ENCODE measurements at regions not wholly inside any gene's neighbourhood (a gene's known extent, or its start where the extent isn't known, plus 50 kb on each side); places are given as distances from the start of the nearest gene placed in this dataset.
"Not testable (repeated sequence)": the region's sequence is repeated elsewhere in the genome, so short reads cannot be mapped to it uniquely, and the experiment has no call there.

DNA sequence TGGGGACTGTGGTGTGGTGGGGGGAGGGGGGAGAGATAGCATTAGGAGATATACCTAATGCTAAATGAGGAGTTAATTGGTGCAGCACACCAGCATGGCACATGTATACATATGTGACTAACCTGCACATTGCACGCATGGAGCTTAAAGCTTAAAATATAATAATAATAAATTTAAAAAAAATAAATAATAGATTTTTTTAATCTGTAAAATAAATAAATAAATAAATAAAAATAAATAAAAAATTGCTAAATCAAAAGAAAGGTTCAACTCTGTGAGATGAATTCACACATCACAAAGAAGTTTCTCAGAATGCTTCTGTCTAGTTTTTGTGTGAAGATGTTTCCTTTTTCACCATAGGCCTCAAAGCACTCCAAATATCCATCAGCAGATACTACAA is 1793.7 kb downstream of the UQCRFS1 start:
- intact Hi-C loops (cut with micrococcal nuclease; ENCODE audit: unreplicated experiment); BruUV-seq (replicated peaks): not testable (repeated sequence)

DNA sequence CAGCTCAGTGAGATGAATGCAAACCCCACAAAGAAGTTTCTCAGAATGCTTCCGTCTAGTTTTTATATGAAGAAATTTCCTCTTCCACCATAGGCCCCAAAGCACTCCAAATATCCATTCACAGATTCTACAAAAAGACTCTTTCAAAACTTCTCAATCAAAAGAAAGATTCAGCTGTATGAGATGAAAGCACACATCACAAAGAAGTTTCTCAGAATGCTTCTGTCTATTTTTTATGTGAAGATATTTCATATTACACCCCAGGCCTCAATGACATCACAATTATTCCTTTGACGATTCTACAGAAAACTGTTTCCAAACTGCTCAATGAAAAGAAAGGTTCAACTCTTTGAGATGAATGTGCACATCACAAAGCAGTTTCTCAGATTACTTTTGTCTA is 1819.4 kb downstream of the UQCRFS1 start:
- no peaks in the 10 kb centered on the region for H3K27me3 ChIP-seq (ENCODE audit: control insufficient read depth, insufficient read depth, low read length)
- CTCF ChIA-PET = no interaction called here
- DNase-seq (ENCODE audit: low read depth, low spot score) (no peak), ATAC-seq (no peak)
- intact Hi-C loops (cut with micrococcal nuclease; ENCODE audit: unreplicated experiment) = no loop called here
- TF ChIP-seq, protein P1, sequence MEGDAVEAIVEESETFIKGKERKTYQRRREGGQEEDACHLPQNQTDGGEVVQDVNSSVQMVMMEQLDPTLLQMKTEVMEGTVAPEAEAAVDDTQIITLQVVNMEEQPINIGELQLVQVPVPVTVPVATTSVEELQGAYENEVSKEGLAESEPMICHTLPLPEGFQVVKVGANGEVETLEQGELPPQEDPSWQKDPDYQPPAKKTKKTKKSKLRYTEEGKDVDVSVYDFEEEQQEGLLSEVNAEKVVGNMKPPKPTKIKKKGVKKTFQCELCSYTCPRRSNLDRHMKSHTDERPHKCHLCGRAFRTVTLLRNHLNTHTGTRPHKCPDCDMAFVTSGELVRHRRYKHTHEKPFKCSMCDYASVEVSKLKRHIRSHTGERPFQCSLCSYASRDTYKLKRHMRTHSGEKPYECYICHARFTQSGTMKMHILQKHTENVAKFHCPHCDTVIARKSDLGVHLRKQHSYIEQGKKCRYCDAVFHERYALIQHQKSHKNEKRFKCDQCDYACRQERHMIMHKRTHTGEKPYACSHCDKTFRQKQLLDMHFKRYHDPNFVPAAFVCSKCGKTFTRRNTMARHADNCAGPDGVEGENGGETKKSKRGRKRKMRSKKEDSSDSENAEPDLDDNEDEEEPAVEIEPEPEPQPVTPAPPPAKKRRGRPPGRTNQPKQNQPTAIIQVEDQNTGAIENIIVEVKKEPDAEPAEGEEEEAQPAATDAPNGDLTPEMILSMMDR (IDR thresholded peaks at IDR 0.05) = no peak
- TF ChIP-seq SIN3A (IDR thresholded peaks at IDR 0.05; ENCODE audit: borderline replicate concordance, insufficient read depth, low read depth, low read length) = no peak
- TF ChIP-seq TCF7L2 (IDR thresholded peaks at IDR 0.05; ENCODE audit: low read depth, low read length) = no peak
- TF ChIP-seq POLR2AphosphoS5 (IDR thresholded peaks at IDR 0.05; ENCODE audit: low read depth, low read length) = no peak
- TF ChIP-seq, protein P2, sequence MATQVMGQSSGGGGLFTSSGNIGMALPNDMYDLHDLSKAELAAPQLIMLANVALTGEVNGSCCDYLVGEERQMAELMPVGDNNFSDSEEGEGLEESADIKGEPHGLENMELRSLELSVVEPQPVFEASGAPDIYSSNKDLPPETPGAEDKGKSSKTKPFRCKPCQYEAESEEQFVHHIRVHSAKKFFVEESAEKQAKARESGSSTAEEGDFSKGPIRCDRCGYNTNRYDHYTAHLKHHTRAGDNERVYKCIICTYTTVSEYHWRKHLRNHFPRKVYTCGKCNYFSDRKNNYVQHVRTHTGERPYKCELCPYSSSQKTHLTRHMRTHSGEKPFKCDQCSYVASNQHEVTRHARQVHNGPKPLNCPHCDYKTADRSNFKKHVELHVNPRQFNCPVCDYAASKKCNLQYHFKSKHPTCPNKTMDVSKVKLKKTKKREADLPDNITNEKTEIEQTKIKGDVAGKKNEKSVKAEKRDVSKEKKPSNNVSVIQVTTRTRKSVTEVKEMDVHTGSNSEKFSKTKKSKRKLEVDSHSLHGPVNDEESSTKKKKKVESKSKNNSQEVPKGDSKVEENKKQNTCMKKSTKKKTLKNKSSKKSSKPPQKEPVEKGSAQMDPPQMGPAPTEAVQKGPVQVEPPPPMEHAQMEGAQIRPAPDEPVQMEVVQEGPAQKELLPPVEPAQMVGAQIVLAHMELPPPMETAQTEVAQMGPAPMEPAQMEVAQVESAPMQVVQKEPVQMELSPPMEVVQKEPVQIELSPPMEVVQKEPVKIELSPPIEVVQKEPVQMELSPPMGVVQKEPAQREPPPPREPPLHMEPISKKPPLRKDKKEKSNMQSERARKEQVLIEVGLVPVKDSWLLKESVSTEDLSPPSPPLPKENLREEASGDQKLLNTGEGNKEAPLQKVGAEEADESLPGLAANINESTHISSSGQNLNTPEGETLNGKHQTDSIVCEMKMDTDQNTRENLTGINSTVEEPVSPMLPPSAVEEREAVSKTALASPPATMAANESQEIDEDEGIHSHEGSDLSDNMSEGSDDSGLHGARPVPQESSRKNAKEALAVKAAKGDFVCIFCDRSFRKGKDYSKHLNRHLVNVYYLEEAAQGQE (IDR thresholded peaks at IDR 0.05; ENCODE audit: insufficient read depth in 1 of 2, low read depth in 2 of 2, low read length in 1 of 2) = no peak
- H3K4me3 ChIP-seq (ENCODE audit: low read depth in 2 of 2, low read length in 2 of 2) = no peak overlapping the region
- no peak overlapping the region for H3K27ac ChIP-seq (ENCODE audit: low read length)
- POLR2A ChIA-PET = no interaction called here
- no peaks in the 10 kb centered on the region for H3K9me3 ChIP-seq (ENCODE audit: control insufficient read depth, insufficient read depth, low read depth, low read length)
- no TSS peak for BruUV-seq (replicated peaks)
- no peaks in the 10 kb centered on the region for H3K4me1 ChIP-seq (ENCODE audit: control insufficient read depth, insufficient read depth, low read length)
- no peaks in the 10 kb centered on the region for H3K36me3 ChIP-seq (ENCODE audit: control insufficient read depth, insufficient read depth, low read length)
- in situ Hi-C loops (cut with HindIII; ENCODE audit: low pct_unique_long_range_greater_than_20kb, low sequenced_read_pairs) = no loop called here

More for the DNA sequence above, 1793.7 kb downstream of the UQCRFS1 start:
- H3K4me3 ChIP-seq (ENCODE audit: low read depth in 2 of 2, low read length in 2 of 2); H3K27me3 ChIP-seq (ENCODE audit: control insufficient read depth, insufficient read depth, low read length); H3K9me3 ChIP-seq (ENCODE audit: control insufficient read depth, insufficient read depth, low read depth, low read length); H3K4me1 ChIP-seq (ENCODE audit: control insufficient read depth, insufficient read depth, low read length); H3K27ac ChIP-seq (ENCODE audit: low read length); DNase-seq (ENCODE audit: low read depth, low spot score); in situ Hi-C loops (cut with HindIII; ENCODE audit: low pct_unique_long_range_greater_than_20kb, low sequenced_read_pairs); POLR2A ChIA-PET; ATAC-seq; CTCF ChIA-PET; H3K36me3 ChIP-seq (ENCODE audit: control insufficient read depth, insufficient read depth, low read length): not testable (repeated sequence)

DNA sequence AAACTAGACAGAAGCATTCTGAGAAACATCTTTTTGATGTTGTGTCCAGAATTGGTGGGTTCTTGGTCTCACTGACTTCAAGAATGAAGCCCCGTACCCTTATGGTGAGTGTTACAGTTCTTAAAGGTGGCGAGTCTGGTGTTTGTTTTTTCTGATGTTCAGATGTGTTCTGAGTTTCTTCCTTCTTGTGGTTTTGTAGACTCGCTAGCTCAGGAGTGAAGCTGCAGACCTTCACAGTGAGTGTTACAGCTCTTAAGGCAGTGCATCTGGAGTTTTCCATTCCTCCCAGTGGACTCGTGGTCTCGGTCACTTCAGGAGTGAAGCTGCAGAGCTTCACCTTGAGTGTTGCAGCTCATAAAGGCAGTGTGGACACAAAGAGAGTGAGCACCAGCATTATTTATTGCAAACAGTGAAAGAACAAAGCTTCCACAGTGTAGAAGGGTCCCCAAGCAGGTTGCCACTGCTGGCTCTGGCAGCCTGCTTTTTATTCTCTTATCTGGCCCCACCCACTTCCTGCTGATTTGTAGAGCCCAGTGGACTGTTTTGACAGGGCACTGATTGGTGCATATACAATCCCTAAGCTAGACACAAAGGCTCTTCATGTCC is 1820.8 kb downstream of the UQCRFS1 start:
- no peak for DNase-seq (ENCODE audit: low read depth, low spot score)
- Histone ChIP-seq H3K9me3 (ENCODE audit: control insufficient read depth, insufficient read depth, low read depth, low read length) (no peaks in the 10 kb centered on the region), H3K4me1 (ENCODE audit: control insufficient read depth, insufficient read depth, low read length) (no peaks in the 10 kb centered on the region), H3K36me3 (ENCODE audit: control insufficient read depth, insufficient read depth, low read length) (no peaks in the 10 kb centered on the region), H3K27me3 (ENCODE audit: control insufficient read depth, insufficient read depth, low read length) (no peaks in the 10 kb centered on the region), H3K4me3 (ENCODE audit: low read depth in 2 of 2, low read length in 2 of 2) (no peak overlapping the region), H3K27ac (ENCODE audit: low read length) (no peak overlapping the region)
- in situ Hi-C loops (cut with HindIII; ENCODE audit: low pct_unique_long_range_greater_than_20kb, low sequenced_read_pairs) = no loop called here
- BruUV-seq (replicated peaks) = no TSS peak
- ChIA-PET CTCF (no interaction called here), POLR2A (interaction anchor here (0.5 kb wide), 1 partner anchor 44 kb away, joined by 3 read pairs; no protein-coding TSS in a partner anchor)
- TF ChIP-seq SIN3A (IDR thresholded peaks at IDR 0.05; ENCODE audit: borderline replicate concordance, insufficient read depth, low read depth, low read length) = no peak
- TF ChIP-seq, protein P1 (IDR thresholded peaks at IDR 0.05) = no peak
- no peak for TF ChIP-seq TCF7L2 (IDR thresholded peaks at IDR 0.05; ENCODE audit: low read depth, low read length)
- no peak for TF ChIP-seq POLR2AphosphoS5 (IDR thresholded peaks at IDR 0.05; ENCODE audit: low read depth, low read length)
- TF ChIP-seq, protein P2 (IDR thresholded peaks at IDR 0.05; ENCODE audit: insufficient read depth in 1 of 2, low read depth in 2 of 2, low read length in 1 of 2) = no peak
- intact Hi-C loops (cut with micrococcal nuclease; ENCODE audit: unreplicated experiment) = no loop called here
- no peak for ATAC-seq

All from Panc1 (cell line).